GM04503 (cell line): ENCODE measurements at regions not wholly inside any gene's neighbourhood (a gene's known extent, or its start where the extent isn't known, plus 50 kb on each side); places are given as distances from the start of the nearest gene placed in this dataset.
A peak's percentile ranks its signal among the peaks of the same experiment; 100 is the strongest.

Experiments used
- DNase-seq: peaks from one replicate; pipeline ENCODE4 v3.0.0-alpha.2; 2012; ENCODE audit warnings: low read depth

- no peak for DNase-seq
Measured at GRCh38 chr11:91866642-91867041, 358.0 kb upstream of the FAT3 start.

- DNase-seq: no peak
Measured at GRCh38 chr11:91860661-91861060, 364.0 kb upstream of the FAT3 start.

- no peak for DNase-seq
Measured at GRCh38 chr11:91859666-91860065, 365.0 kb upstream of the FAT3 start.

- DNase-seq: peak; percentile 1
Measured at GRCh38 chr11:91857179-91857578, 367.4 kb upstream of the FAT3 start.

- DNase-seq: no peak
Measured at GRCh38 chr11:91854780-91855179, 369.8 kb upstream of the FAT3 start.

- no peak for DNase-seq
Measured at GRCh38 chr11:91854171-91854570, 370.4 kb upstream of the FAT3 start.

- DNase-seq: no peak
Measured at GRCh38 chr11:91851908-91852307, 372.7 kb upstream of the FAT3 start.

GRCh38 chr11:91850533-91851275, 373.9 kb upstream of the FAT3 start:
- no peak for DNase-seq

- no peak for DNase-seq
Measured at GRCh38 chr11:91850021-91850420, 374.6 kb upstream of the FAT3 start.

- DNase-seq: no peak
Measured at GRCh38 chr11:91846649-91847048, 378.0 kb upstream of the FAT3 start.

- no peak for DNase-seq
Measured at GRCh38 chr11:91846002-91846401, 378.6 kb upstream of the FAT3 start.

GRCh38 chr11:91840640-91841240, 383.9 kb upstream of the FAT3 start:
- DNase-seq: no peak

- no peak for DNase-seq
Measured at GRCh38 chr11:91837411-91838330, 386.9 kb upstream of the FAT3 start.

- no peak for DNase-seq
Measured at GRCh38 chr11:91835051-91835560, 389.5 kb upstream of the FAT3 start.

- no peak for DNase-seq
Measured at GRCh38 chr11:91828901-91829300, 395.7 kb upstream of the FAT3 start.

- no peak for DNase-seq
Measured at GRCh38 chr11:91825777-91826176, 398.8 kb upstream of the FAT3 start.

- DNase-seq: no peak
Measured at GRCh38 chr11:91823252-91823830, 401.3 kb upstream of the FAT3 start.

- DNase-seq: no peak
Measured at GRCh38 chr11:91822805-91823204, 401.8 kb upstream of the FAT3 start.

- no peak for DNase-seq
Measured at GRCh38 chr11:91820709-91821108, 403.9 kb upstream of the FAT3 start.

- no peak for DNase-seq
Measured at GRCh38 chr11:91819777-91820176, 404.8 kb upstream of the FAT3 start.

GRCh38 chr11:91819195-91819594, 405.4 kb upstream of the FAT3 start:
- no peak for DNase-seq

GRCh38 chr11:91817996-91818395, 406.6 kb upstream of the FAT3 start:
- DNase-seq: no peak
